Stimulated activated CD8-positive, alpha-beta memory T cell treated with anti-CD3 and anti-CD28 coated beads, Interleukin-4, amount 100 ng/mL, for 1 hour (primary cell): ENCODE measurements at regions not wholly inside any gene's neighbourhood (a gene's known extent, or its start where the extent isn't known, plus 50 kb on each side); places are given as distances from the start of the nearest gene placed in this dataset.

ENCODE experiments used
- DNase-seq, 2 donors: peaks; one replicate each; pipeline ENCODE4 v3.0.0-alpha.2; 2020; ENCODE audit warnings: low read depth in 2 of 2, low spot score in 1 of 2

DNA sequence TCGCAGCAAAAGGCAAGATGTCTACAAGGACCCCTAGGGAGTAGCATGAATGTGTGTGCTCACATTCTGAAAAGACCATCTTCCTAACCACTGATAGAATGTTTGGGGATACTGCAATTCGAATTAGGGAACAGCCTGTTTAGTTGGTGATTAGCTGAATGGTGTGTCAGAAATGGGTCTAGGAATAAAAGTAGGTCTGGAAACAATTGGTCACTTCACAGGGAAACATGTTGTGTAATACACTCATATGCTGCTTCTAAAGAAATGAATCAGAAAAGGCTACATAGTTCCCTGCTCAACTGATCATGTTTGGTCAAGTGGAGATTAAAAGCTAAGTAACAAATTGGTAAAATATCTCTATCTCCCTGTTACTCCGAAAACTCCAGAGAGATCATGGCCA, 2362.4 kb upstream of the TENM3 start:
- no peak for DNase-seq

DNA sequence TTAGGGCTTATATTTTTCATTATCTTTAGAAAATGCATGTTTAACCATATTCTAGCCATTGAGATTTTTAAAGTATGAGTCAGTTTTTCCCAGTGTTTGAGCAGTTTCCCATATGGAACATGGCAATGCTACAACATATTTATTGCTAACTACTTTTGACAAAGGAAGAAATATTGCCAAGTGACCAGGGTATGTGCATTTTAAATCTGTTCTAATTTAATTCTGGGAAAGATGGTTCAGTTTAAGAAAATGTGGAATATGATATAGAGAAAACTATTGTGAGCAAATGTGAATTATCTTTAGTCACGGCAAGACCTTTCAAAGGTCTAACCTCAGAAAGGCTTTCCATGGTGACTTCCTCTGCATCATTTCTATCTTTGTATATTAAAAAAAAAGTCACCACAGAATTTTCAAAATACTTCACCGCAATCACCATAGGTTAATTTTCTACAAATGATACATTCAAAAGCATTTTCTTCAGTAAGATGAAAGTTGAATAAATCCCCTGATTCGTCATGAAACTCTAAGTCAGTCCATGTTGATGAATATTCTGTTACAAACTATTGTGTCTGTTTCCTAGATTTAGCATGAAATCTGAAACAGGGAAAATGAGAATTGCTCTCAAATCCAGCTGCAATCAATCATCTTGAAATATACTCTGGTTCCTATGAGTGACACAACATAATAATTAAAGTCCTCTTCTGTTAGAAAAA, 2349.0 kb upstream of the TENM3 start:
- DNase-seq, result no peak

DNA sequence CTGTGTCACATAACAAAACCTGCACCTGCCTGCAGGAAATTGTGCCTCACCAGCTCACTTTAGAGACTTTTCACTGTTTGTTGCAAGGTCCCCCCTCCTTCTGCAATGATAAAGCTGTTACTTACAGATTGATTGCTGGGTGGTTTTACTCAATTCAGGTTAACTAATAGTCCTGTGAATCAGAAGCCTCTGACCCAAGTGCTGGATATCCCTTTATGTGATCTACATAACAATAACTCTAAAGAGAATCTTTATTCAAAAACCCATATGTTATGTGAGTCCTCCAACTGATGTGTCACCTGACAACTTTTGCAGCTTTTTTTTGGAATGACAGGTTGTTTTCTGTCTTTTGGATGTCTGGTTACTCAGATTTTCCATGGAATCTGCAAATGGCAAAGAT, 2323.6 kb upstream of the TENM3 start:
- no peak for DNase-seq

DNA sequence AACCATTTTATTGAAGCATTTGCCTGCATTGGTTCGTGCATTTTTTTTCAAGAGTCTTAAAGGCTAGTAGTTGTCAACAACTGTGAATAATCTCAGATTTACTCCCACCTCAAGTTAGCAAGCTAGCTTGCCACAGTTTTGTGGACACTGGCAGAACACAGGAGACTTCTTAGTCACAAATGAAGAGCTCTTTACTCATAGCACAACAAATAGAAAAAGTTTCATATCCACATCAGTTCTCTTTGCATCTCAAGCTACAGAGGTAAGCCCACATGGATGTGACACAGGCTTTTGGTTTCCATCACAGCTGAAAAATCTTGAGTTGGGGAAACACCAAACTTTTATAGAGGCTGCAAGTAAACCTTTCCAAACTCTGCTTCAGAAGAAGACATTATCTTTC, 2315.7 kb upstream of the TENM3 start:
- DNase-seq, result no peak

DNA sequence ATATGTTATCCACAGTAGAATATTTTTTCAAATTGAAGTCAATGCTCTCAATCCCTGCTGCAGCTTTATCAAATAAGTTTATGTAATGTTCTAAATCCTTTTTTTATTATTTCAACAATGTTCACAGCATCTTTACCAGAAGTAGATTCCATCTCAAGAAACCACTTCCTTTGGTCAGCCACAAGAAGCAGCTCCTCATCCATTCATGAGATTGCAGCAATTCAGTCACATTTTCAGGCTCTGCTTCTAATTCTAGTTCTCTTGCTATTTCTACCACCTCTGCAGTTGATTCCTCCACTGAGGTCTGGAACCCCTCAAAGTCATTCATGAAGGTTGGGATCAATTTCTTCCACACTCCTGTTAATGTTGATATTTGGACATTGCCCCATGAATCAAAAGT, 2301.3 kb upstream of the TENM3 start:
- no peak for DNase-seq

DNA sequence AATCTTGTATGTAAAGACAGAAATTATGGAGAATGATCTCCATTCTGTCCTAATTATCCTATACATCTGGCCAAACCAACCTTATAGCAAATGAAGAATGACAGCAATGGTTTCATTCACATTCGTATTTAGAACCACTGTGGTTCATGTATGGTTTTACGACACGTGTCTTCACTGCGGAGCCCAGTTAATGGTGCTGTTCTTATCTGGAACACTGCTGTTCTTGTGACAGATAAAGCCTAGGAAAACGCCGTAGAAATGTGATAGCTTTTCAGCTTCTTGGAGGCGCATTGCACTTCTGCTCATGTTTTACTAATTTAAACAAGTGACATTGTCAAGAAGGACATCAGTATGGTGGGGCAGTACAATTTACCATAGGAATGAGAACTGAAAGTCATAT, 2266.4 kb upstream of the TENM3 start:
- DNase-seq, result no peak

DNA sequence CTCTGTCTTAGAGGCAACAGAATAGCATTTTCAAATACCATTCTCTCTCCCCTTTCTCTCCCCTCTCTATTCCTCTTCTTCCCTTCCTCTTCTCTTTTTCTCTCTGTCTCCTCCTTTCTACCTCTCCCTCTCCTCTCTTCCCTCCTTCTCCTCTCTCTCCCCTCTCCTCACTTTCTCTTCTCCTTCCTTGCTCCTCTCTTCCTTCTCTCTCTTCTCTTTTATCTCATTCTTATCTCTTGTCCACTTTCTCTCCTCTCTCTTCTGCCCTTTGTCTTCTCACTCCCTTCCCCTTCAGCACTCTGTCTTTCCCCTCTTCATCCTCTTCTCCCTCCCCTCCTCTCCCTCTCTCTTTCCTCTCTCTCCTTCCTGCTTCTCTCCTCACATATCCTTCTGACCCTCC, 2265.8 kb upstream of the TENM3 start:
- no peak for DNase-seq

DNA sequence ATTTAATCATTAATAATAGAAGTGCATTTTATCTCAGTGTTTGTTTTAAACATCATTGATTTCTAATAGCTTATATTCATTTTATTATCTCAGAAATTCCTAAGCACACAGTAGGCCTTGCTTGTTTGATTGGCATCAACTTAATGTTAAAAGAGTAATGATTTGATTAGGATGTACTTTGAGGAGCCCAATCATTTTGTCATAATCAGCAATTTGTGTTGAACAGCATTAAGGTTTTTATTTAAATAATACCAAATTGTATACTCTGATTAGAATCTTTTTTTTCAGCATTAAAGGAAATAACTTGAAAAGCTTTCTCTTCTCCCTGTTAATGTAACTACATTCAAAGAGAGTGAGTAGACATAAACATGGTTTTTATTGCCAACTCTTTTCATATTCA, 2262.0 kb upstream of the TENM3 start:
- DNase-seq, result no peak

DNA sequence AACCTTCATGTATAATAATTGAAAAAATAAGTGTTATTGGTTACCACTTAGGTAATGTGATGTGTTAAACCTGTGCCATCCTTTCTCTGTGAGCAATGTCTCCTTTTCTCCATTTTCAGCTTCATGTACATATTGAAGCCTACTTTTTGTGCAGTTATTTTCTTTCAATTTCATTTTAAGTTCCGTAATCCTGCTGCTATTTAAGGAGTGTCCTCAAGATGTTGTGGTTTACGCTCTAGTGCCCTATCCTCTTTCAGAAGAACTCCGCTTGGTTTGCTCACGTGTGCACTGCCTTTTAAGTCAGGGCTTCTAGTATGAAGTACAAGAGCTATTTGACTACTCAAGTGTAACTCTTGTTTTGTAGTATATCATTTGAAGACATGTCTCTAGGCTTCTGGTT, 2253.2 kb upstream of the TENM3 start:
- DNase-seq, result no peak

DNA sequence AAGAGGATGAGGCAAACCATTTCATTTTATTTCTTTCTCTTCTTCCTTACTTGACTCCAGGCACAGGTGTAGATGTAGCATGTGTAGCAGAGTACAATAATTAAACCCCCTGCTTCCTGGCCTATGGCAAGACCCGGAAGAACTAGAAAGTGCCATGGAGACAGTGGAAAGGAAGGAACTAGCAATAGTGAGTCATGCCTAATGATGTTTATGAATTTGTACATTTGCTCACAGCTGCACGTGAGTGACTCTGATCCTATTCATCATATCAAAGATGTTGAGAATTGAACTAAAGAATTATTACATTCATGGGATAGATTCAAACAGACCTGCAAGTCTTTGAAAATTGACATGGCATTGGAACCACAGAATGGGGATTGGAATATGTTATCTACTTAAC, 2233.9 kb upstream of the TENM3 start:
- DNase-seq, result no peak

DNA sequence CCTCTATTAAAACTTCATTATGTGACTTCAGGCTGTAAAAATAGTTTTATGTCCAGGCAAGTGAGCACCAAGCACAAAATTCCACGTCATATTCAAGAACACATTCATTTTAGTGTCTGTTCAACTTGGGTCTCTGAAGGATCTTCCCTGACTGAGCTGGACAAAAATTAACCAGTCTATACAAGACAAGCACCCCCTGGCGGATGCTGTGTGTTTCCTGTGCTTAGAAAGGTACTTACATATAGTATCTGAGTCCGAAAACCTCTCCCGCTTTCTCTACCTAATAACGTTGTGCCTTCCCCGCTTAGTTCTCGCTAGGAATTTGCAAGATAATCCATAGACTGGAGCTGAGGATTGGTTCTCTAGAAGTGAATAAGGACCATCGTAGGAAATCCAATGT, 2214.5 kb upstream of the TENM3 start:
- no peak for DNase-seq

DNA sequence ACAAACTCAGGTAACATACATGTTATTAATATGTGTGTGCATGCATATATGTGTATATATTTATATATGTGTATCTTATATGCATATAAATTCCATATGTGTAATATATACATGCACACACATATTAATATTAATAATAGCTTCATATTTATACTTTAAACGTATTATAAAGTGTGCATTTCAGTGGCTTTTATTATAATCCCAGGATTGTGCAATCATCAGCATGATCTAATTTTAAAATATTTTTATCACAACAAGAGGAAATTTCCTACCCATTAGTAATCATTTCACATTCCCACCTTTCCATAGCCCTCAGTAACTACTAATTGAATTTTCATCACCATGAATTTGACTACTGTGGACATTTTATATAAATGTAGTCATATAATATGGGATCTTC, 2211.9 kb upstream of the TENM3 start:
- DNase-seq, result no peak

DNA sequence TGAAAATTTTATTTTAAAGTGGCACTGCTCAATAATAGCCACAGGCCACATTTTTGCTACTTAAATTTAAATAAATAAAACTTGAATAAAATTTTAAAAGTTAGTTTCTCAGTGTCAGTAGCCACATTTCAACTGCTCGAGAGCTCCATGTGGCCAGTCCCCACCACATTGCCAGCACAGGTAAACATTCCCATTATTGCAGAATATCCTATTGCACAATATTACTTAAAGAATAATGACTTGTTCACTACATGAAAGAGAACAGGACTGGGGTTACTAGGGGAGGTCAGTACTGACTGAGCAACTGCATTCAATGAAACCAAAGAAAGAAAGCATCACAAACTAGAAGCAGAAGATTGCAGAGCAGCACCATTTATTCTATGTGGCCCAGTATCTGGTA, 2201.6 kb upstream of the TENM3 start:
- DNase-seq, result no peak

DNA sequence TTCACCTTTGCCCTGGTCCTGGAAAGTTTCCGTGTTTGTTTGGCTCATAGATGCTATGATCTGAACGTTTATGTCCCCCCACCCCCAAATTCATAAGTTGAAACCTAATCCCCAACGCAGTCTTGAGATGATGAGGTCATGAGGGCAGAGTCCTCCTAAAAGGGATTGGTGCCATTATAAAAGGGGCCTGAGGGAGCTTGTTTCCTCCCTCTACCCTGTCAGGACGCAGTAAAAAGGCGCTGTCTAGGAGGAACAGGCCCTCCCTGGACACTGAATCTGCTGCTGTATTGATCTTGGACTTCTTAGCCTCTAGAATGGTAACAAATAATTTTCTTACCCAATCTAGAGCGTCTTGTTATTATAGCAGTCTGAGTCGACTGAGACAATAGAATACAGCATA, 2190.6 kb upstream of the TENM3 start:
- no peak for DNase-seq

DNA sequence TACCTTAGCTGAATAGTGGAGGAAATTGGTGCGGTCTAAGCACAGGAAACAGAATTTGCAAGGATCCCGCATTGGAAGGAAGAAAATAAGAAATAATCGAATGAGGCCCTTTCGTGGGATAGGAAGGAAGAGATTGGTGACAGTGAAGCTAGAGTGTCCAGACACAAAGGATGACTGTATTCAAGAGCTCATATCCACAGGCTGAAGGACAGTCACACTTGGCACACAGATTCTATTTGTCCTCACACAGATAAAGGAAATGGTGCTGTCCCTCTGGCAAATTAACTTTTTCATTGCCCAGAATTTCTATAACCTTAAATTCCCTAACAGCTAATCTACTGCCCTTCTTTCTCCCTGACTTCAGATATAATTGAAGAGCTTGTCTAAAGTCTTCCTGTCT, 2188.9 kb upstream of the TENM3 start:
- no peak for DNase-seq

DNA sequence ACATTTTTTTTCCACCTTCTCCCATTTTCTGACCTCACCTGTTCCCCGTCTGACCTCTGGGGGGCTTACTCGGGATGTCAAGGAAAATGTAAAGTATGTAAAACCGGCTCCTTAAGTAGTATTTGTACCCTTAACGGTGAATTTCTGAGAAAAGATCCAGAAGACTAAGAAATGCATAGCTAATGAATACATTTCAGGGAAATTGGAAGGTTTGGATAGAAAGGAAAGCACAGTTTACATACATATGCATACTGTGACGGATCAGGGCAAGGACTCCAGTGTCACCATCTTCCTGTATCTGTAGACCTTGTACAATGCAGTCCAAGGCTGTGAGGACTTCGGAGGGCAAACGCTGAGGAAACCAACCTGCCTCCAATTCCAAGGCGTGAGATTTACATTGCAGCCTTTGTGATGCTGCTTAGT, 2185.9 kb upstream of the TENM3 start:
- no peak for DNase-seq

DNA sequence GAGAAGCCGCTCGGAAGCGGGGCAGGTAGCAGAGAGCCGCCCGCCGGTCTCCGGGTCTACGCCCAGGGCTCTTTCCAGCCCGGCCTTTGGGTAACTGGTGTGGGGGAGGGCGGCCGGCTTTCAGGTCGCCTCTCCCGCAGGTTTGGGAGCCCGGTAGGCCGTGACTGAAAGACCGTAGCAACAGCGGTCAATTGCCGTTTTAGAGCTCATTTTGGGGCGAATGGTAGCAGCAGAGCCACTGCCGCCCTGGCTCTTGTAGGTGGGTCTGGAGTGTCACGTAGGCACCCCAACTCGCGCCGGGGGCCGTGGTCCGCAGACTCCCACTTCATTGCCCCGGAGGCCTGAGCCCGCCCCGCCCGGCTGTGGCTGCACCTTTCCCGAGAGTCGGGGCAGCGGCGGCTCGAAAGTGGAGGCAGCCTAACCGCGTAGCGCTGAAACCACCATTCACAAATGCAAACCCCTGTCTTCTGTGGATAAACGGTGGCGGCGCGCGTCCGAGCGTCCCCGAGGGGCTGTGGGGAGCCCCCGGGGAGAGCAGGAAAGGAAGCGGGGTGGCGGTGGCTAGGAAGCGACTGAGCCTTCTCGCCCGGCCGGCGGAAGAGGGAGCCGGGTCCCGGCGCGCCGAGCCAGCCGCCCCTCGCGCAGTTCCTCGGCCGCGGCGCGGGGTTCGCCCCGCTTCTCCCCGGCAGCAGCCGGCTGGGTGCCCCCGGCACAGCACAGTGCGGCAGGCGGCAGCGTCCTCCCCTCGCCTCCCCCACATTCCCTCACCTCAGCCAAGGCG, 2185.1 kb upstream of the TENM3 start:
- no peak for DNase-seq

DNA sequence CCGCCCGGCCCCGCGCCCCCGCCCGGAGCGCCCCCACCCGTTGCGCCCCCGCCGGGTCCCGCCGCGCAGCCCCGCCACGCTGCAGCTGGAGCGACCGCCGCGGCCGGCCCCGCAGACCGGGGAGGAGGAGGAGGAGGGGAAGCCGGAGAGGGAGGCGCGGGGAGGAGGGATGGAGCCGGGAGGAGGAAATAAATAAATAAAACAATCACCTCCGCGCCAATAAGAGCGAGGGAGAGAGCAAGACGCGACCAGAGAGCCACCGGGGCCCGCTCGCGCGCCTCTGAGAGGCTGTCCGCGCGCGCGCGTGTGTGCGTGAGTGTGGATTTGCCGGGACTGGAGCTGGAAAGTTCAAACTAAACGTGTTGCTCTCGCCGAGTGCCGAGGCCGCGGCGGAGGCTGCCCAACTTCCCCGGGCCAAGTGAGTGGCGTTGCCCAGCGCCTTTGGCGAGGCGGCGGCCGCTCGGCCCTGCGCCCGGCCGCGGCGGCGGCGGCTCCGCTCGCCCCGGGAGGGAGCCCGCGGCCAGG, 2184.4 kb upstream of the TENM3 start:
- DNase-seq, result no peak

DNA sequence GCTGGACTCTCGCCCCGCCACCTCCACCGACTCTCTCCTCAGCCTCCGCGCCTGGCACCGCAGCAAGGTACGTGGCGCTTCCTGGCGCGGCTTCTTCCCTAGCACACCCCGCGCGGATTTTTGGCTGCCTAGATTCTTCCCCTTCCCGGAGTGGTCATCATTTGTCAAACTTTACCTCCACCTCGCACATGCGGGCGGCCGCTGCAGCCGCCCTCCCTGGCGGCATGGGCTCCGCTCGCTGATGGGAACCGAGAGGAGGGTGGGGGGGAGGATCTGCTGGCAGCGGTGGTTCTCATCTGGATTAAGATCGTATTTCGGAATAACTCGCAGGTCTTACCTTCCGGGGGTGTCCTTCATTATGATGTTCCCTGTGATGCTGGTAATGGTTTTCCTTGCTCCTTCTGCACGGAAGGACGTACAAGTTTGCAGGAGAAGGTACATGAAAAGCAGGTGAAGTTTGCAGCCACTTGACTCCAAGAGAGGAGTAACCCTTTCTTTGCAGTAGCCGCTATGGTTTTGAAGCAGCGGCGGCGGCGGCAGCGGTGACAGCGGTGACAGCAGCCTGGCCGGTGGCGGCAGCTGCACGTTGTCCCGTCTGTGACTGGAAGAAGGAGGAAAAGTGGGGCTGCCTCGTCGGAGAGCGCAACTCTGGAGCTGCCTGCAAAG, 2183.9 kb upstream of the TENM3 start:
- no peak for DNase-seq

DNA sequence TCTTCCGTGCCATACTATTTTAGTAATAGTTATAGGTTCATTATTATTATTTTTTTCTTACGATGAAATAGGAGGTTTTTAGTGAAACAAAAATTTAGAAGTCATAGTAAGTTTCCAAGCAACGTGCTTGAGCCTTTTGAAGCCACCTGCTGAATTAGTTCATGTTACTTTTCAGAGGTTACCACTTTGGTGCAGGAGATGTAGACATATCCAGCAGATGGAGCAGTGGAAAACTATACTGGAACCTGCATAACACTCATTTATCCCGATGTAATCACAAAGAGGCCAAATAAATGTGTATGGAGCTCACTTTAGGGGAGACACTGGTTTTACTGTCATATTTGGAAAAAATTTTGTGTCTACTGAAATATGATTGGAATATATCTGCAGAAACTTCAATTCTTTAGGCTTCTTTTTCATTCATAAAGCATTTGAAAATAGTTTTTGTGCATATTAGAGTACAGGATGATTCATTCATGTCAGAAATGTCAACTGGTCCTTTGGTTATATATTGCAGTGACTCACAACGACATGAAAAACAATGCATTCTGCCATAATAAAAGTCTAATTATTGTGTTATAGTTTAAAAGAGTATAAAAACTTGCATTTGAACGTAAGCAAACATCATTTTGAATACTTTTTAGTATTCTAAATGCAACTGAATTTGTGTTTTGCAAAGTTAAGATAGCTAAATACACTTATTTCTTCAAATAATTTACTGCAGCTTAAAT, 2182.9 kb upstream of the TENM3 start:
- DNase-seq, result no peak

DNA sequence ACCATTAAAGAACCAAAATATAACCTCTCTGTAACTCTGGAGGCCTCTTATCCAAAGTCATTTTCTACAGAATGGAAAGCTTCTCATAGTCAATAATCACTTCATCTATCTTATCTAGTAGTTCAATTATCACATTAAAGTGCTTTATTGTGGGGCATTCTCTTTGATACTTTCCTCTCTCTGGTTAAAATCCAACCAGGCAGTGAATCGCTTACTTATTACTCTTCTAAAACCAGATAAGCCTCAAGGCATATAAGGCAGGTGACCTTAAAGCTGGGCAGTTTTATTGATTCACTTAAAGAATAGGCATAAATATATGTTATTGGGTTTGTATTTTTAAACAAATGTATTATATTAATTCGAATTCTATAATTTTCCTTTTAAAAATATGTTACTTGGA, 2162.1 kb upstream of the TENM3 start:
- no peak for DNase-seq

DNA sequence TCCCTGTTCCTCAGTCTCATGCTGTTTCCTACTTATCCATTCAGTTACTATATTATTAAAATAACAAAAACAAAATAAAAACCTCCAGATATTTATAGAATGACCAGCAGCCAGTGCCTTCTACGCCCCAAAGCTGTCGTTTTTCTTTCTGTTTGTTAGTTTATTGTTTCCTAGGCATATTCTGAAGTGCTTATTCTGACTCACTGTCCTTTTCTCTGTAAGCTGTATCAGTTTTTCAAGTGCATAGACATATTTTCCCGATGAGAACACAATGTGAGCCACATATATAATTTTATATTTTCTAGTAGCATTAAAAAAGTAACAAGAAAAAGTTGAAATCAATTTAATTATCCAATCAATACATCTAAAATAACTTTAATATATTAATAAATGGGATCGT, 2158.6 kb upstream of the TENM3 start:
- DNase-seq, result no peak
